ENCODE measurements at regions not wholly inside any gene's neighbourhood (a gene's known extent, or its start where the extent isn't known, plus 50 kb on each side); places are given as distances from the start of the nearest gene placed in this dataset.

DNA sequence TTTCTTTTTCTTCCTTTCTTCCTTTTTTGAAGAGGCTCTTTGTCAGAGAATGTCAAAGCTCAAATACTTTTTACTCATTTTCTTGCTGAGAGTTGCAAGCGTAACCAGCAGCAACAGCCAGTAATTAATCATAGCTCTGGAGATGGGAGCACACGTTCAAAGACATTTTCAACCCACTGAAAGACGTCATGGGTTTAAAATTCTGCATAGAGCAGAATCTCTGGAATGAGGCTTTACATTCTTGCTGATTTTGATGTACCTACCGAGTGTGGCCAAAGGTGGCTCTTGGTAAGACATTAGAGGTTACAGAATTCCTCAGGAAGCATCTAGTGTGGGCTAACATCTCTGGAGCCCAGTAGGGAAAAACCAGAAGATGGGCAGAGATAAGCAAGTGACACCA lies 292.5 kb downstream of the MTX2 start:
- TF ChIP-seq, protein P1, sequence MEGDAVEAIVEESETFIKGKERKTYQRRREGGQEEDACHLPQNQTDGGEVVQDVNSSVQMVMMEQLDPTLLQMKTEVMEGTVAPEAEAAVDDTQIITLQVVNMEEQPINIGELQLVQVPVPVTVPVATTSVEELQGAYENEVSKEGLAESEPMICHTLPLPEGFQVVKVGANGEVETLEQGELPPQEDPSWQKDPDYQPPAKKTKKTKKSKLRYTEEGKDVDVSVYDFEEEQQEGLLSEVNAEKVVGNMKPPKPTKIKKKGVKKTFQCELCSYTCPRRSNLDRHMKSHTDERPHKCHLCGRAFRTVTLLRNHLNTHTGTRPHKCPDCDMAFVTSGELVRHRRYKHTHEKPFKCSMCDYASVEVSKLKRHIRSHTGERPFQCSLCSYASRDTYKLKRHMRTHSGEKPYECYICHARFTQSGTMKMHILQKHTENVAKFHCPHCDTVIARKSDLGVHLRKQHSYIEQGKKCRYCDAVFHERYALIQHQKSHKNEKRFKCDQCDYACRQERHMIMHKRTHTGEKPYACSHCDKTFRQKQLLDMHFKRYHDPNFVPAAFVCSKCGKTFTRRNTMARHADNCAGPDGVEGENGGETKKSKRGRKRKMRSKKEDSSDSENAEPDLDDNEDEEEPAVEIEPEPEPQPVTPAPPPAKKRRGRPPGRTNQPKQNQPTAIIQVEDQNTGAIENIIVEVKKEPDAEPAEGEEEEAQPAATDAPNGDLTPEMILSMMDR (conservative IDR thresholded peaks at IDR 0.05; ENCODE audit: low read length) = no peak
- TF ChIP-seq EZH2phosphoT487 (IDR thresholded peaks at IDR 0.05; ENCODE audit: borderline replicate concordance, low read depth, low read length) = no peak
